HUDEP-2 (cell line): ENCODE measurements at regions not wholly inside any gene's neighbourhood (a gene's known extent, or its start where the extent isn't known, plus 50 kb on each side); places are given as distances from the start of the nearest gene placed in this dataset.
"Not testable (repeated sequence)": the region's sequence is repeated elsewhere in the genome, so short reads cannot be mapped to it uniquely, and the experiment has no call there.

ENCODE experiments used
- DNase-seq, 76 experiments: peaks; one replicate each; lab custom pipeline; 2025; ENCODE audit not compliant: unreplicated experiment in 76 of 76; lab: John Stamatoyannopoulos, UW

- DNase-seq = no peak
Measured at GRCh38 chr6:167688123-167688522, 138.6 kb upstream of the AFDN start.

GRCh38 chr6:167689278-167689677, 137.4 kb upstream of the AFDN start:
- no peak for DNase-seq

GRCh38 chr6:167689751-167690150, 137.0 kb upstream of the AFDN start:
- no peak for DNase-seq

GRCh38 chr6:167690167-167690922, 136.4 kb upstream of the AFDN start:
- DNase-seq = not testable (repeated sequence)

GRCh38 chr6:167690931-167691330, 135.8 kb upstream of the AFDN start:
- DNase-seq = no peak

GRCh38 chr6:167691533-167692312, 135.0 kb upstream of the AFDN start:
- no peak for DNase-seq

- not testable (repeated sequence) for DNase-seq
Measured at GRCh38 chr6:167693478-167693877, 133.2 kb upstream of the AFDN start.

GRCh38 chr6:167695831-167696230, 130.9 kb upstream of the AFDN start:
- DNase-seq = no peak

GRCh38 chr6:167696296-167696695, 130.4 kb upstream of the AFDN start:
- no peak for DNase-seq

GRCh38 chr6:167697316-167697715, 129.4 kb upstream of the AFDN start:
- DNase-seq = no peak

GRCh38 chr6:167698540-167698939, 128.2 kb upstream of the AFDN start:
- DNase-seq = no peak

GRCh38 chr6:167699141-167699931, 127.4 kb upstream of the AFDN start:
- DNase-seq = no peak

GRCh38 chr6:167700199-167700598, 126.5 kb upstream of the AFDN start:
- no peak for DNase-seq

GRCh38 chr6:167701010-167701409, 125.7 kb upstream of the AFDN start:
- DNase-seq = no peak

GRCh38 chr6:167702241-167702827, 124.4 kb upstream of the AFDN start:
- DNase-seq = no peak

- no peak for DNase-seq
Measured at GRCh38 chr6:167703347-167703746, 123.4 kb upstream of the AFDN start.

GRCh38 chr6:167703781-167704180, 122.9 kb upstream of the AFDN start:
- DNase-seq = no peak

- DNase-seq = no peak
Measured at GRCh38 chr6:167704396-167704901, 122.3 kb upstream of the AFDN start.

- DNase-seq = no peak
Measured at GRCh38 chr6:167705211-167705750, 121.4 kb upstream of the AFDN start.

GRCh38 chr6:167706313-167707109, 120.2 kb upstream of the AFDN start:
- peak in 26 of 76 experiments; percentile 2 to 47 (median 18) for DNase-seq
